Thyroid gland (tissue), 4 donors: ENCODE measurements at regions not wholly inside any gene's neighbourhood (a gene's known extent, or its start where the extent isn't known, plus 50 kb on each side); places are given as distances from the start of the nearest gene placed in this dataset.

Experiments used
- CTCF ChIP-seq, 6 experiments: fragments of 200-600 bp in 3 of 6; fragments of 450-650 bp in 3 of 6; sonication (generic) in 3 of 6; IDR thresholded peaks; one replicate each; pipeline ENCODE4 v1.5.1; 2016 to 2019; ENCODE audit warnings: antibody characterized with exemption in 6 of 6, mild to moderate bottlenecking in 2 of 6, inconsistent platforms in 1 of 6, moderate library complexity in 1 of 6
- POLR2A ChIP-seq, 2 donors: fragments of 450-650 bp; IDR thresholded peaks; one replicate each; pipeline ENCODE4 v1.6.1; 2017; ENCODE audit warnings: antibody characterized with exemption in 2 of 2, mild to moderate bottlenecking in 2 of 2, moderate library complexity in 1 of 2

GRCh38 chr11:116071241-116071640, 567.0 kb upstream of the CADM1 start:
- TF ChIP-seq CTCF (IDR thresholded peaks at IDR 0.05) (no peak), POLR2A (IDR thresholded peaks at IDR 0.05) (no peak)
